ENCODE measurements at regions not wholly inside any gene's neighbourhood (a gene's known extent, or its start where the extent isn't known, plus 50 kb on each side); places are given as distances from the start of the nearest gene placed in this dataset.

GRCh38 chr3:166169681-166170080 is 332.5 kb upstream of the BCHE start:
- Mint-ChIP-seq H3K9me3 (peaks cover 53% of the 10 kb centered on the region), H3K4me3 (no peak overlapping the region), H3K36me3 (ENCODE audit: low read depth) (no peaks in the 10 kb centered on the region), H3K4me1 (ENCODE audit: low read depth) (no peaks in the 10 kb centered on the region), H3K27ac (no peak overlapping the region), H3K27me3 (ENCODE audit: insufficient read depth) (no peaks in the 10 kb centered on the region; the same call in 1 of the 2 replicates)
- TF ChIP-seq CTCF (IDR thresholded peaks at IDR 0.05): no peak
- no peak for DNase-seq

GRCh38 chr3:166127969-166128368 is 290.7 kb upstream of the BCHE start:
- H3K27ac Mint-ChIP-seq: no peak overlapping the region
- peaks cover 51% of the 10 kb centered on the region for H3K9me3 Mint-ChIP-seq
- TF ChIP-seq CTCF (IDR thresholded peaks at IDR 0.05): no peak
- H3K27me3 Mint-ChIP-seq (ENCODE audit: insufficient read depth): no peaks in the 10 kb centered on the region; the same call in 1 of the 2 replicates
- no peak overlapping the region for H3K4me3 Mint-ChIP-seq
- no peaks in the 10 kb centered on the region for H3K36me3 Mint-ChIP-seq (ENCODE audit: low read depth)
- H3K4me1 Mint-ChIP-seq (ENCODE audit: low read depth): no peaks in the 10 kb centered on the region
- no peak for DNase-seq

GRCh38 chr3:166125179-166125578 is 288.0 kb upstream of the BCHE start:
- H3K4me3 Mint-ChIP-seq: no peak overlapping the region
- no peak for DNase-seq
- no peak for TF ChIP-seq CTCF (IDR thresholded peaks at IDR 0.05)
- H3K9me3 Mint-ChIP-seq: peaks cover 32% of the 10 kb centered on the region
- no peaks in the 10 kb centered on the region for H3K4me1 Mint-ChIP-seq (ENCODE audit: low read depth)
- H3K27ac Mint-ChIP-seq: no peak overlapping the region
- no peaks in the 10 kb centered on the region for H3K36me3 Mint-ChIP-seq (ENCODE audit: low read depth)
- no peaks in the 10 kb centered on the region; the same call in 1 of the 2 replicates for H3K27me3 Mint-ChIP-seq (ENCODE audit: insufficient read depth)

- TF ChIP-seq CTCF (IDR thresholded peaks at IDR 0.05): no peak
- no peaks in the 10 kb centered on the region for H3K36me3 Mint-ChIP-seq (ENCODE audit: low read depth)
- no peaks in the 10 kb centered on the region for H3K4me1 Mint-ChIP-seq (ENCODE audit: low read depth)
- DNase-seq: no peak
- H3K9me3 Mint-ChIP-seq: peaks cover 35% of the 10 kb centered on the region
- H3K27me3 Mint-ChIP-seq (ENCODE audit: insufficient read depth): no peaks in the 10 kb centered on the region; the same call in 1 of the 2 replicates
- H3K4me3 Mint-ChIP-seq: no peak overlapping the region
- H3K27ac Mint-ChIP-seq: no peak overlapping the region
These were observed 286.4 kb upstream of the BCHE start for GRCh38 chr3:166123576-166123975.

GRCh38 chr3:166123088-166123487 is 285.9 kb upstream of the BCHE start:
- TF ChIP-seq CTCF (IDR thresholded peaks at IDR 0.05): no peak
- no peak for DNase-seq
- Mint-ChIP-seq H3K27ac (no peak overlapping the region), H3K9me3 (peaks cover 35% of the 10 kb centered on the region), H3K36me3 (ENCODE audit: low read depth) (no peaks in the 10 kb centered on the region), H3K27me3 (ENCODE audit: insufficient read depth) (no peaks in the 10 kb centered on the region; the same call in 1 of the 2 replicates), H3K4me3 (no peak overlapping the region), H3K4me1 (ENCODE audit: low read depth) (no peaks in the 10 kb centered on the region)

- DNase-seq: no peak
- peaks cover 17% of the 10 kb centered on the region for H3K9me3 Mint-ChIP-seq
- no peaks in the 10 kb centered on the region for H3K36me3 Mint-ChIP-seq (ENCODE audit: low read depth)
- no peak overlapping the region for H3K4me3 Mint-ChIP-seq
- no peaks in the 10 kb centered on the region for H3K27me3 Mint-ChIP-seq (ENCODE audit: insufficient read depth)
- no peak for TF ChIP-seq CTCF (IDR thresholded peaks at IDR 0.05)
- no peak overlapping the region for H3K27ac Mint-ChIP-seq
- H3K4me1 Mint-ChIP-seq (ENCODE audit: low read depth): no peaks in the 10 kb centered on the region
These were observed 280.8 kb upstream of the BCHE start for GRCh38 chr3:166118049-166118448.

All from HFFc6 (cell line).